ENCODE measurements at regions not wholly inside any gene's neighbourhood (a gene's known extent, or its start where the extent isn't known, plus 50 kb on each side); places are given as distances from the start of the nearest gene placed in this dataset.

GRCh38 chr2:8322634-8323033, 359.2 kb upstream of the ID2 start:
- TF ChIP-seq, protein P1, sequence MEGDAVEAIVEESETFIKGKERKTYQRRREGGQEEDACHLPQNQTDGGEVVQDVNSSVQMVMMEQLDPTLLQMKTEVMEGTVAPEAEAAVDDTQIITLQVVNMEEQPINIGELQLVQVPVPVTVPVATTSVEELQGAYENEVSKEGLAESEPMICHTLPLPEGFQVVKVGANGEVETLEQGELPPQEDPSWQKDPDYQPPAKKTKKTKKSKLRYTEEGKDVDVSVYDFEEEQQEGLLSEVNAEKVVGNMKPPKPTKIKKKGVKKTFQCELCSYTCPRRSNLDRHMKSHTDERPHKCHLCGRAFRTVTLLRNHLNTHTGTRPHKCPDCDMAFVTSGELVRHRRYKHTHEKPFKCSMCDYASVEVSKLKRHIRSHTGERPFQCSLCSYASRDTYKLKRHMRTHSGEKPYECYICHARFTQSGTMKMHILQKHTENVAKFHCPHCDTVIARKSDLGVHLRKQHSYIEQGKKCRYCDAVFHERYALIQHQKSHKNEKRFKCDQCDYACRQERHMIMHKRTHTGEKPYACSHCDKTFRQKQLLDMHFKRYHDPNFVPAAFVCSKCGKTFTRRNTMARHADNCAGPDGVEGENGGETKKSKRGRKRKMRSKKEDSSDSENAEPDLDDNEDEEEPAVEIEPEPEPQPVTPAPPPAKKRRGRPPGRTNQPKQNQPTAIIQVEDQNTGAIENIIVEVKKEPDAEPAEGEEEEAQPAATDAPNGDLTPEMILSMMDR (IDR thresholded peaks at IDR 0.05), result no peak
- TF ChIP-seq EZH2phosphoT487 (IDR thresholded peaks at IDR 0.05), result no peak
